ENCODE measurements at regions not wholly inside any gene's neighbourhood (a gene's known extent, or its start where the extent isn't known, plus 50 kb on each side); places are given as distances from the start of the nearest gene placed in this dataset.

DNA sequence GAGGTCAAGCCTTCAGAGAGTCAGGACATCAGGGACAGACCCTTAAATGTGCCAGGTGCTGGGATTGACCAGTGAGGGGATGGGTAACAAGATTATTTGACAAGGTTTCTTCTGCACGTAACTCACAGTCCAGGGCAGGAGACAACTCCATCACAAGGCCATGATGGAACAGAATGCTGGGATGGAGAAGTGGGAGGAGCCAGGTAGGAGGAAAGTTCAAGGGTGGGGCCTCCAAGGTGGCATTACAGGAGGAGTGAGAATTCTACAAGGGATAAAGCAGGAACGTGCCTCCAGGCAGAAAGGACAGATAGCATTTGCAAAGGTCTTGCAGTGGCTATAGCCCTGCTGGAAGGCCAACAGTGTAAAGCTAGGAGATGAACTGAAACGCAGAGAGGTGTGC, 102.2 kb downstream of the FGF18 start:
- TF ChIP-seq EZH2 (IDR thresholded peaks at IDR 0.05; ENCODE audit: insufficient read depth, poor library complexity, severe bottlenecking), result no peak
- TF ChIP-seq EZH2phosphoT487 (IDR thresholded peaks at IDR 0.05; ENCODE audit: insufficient read depth, low read depth), result no peak

All from GM23248 (cell line).